ENCODE measurements at regions not wholly inside any gene's neighbourhood (a gene's known extent, or its start where the extent isn't known, plus 50 kb on each side); places are given as distances from the start of the nearest gene placed in this dataset.

DNA sequence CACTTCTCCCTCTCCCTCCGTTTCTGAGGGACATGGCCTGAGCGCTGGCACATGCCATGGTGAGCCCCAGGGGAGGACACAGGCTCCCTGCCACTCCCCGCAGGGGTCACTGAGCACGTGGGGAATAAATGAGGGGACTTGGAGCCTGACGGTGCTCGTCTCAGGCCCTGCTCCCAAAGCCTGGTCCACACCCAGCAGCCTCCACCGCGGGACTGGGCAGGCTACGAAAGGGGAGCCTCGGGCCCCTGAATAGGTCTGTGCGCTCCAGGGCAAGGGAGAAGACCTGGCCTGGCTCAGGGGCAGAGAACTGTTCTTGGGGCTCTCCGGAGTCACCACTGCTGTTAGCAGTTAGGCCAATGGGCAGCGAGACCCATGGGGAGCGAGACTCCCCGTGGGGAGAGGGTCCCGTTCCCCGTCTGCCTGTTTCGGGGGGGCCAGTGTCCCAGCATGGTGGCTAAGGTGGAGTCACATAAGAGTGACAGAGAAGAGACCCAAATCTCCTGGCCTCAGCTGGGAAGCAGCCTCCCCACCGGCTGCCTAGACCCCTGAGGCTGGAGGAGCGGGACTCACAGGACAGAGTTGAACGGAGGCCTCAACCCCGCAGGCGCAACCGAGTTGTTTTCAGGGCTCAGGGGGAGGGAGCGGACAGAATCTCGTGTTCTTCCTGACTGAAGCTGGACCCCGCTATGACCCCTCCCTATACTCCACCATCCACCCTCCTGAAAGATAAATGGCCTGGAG is 329.8 kb upstream of the SFSWAP start:
- TF ChIP-seq, protein P1, sequence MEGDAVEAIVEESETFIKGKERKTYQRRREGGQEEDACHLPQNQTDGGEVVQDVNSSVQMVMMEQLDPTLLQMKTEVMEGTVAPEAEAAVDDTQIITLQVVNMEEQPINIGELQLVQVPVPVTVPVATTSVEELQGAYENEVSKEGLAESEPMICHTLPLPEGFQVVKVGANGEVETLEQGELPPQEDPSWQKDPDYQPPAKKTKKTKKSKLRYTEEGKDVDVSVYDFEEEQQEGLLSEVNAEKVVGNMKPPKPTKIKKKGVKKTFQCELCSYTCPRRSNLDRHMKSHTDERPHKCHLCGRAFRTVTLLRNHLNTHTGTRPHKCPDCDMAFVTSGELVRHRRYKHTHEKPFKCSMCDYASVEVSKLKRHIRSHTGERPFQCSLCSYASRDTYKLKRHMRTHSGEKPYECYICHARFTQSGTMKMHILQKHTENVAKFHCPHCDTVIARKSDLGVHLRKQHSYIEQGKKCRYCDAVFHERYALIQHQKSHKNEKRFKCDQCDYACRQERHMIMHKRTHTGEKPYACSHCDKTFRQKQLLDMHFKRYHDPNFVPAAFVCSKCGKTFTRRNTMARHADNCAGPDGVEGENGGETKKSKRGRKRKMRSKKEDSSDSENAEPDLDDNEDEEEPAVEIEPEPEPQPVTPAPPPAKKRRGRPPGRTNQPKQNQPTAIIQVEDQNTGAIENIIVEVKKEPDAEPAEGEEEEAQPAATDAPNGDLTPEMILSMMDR (IDR thresholded peaks at IDR 0.05), result no peak
- TF ChIP-seq EZH2 (IDR thresholded peaks at IDR 0.05) (no peak), EZH2phosphoT487 (IDR thresholded peaks at IDR 0.05) (no peak)
